PFSK-1 (cell line): ENCODE measurements at regions not wholly inside any gene's neighbourhood (a gene's known extent, or its start where the extent isn't known, plus 50 kb on each side); places are given as distances from the start of the nearest gene placed in this dataset.

Source experiments
- FOXP2 ChIP-seq: optimal IDR thresholded peaks from 2 replicates; pipeline ENCODE3; 2011; ENCODE audit warnings: borderline replicate concordance, control low read depth, inconsistent platforms; ENCODE audit not compliant: insufficient read depth; ENCODE audit errors: extremely low read length, extremely low read depth
- POLR2AphosphoS5 ChIP-seq: IDR thresholded peaks from 2 replicates; pipeline ENCODE4 v1.6.1; 2012; ENCODE audit warnings: low read depth, mild to moderate bottlenecking, control low read depth, low read length, moderate library complexity
- SIN3A ChIP-seq: IDR thresholded peaks from 2 replicates; pipeline ENCODE4 v1.6.1; 2012; ENCODE audit warnings: mild to moderate bottlenecking, low read length, moderate library complexity, borderline replicate concordance; ENCODE audit not compliant: insufficient read depth
- TAF1 ChIP-seq: IDR thresholded peaks from 2 replicates; pipeline ENCODE4 v1.6.1; 2012; ENCODE audit warnings: low read length, control low read depth, borderline replicate concordance; ENCODE audit not compliant: insufficient read depth
- TF ChIP-seq, protein P1 (sequence below), 2 experiments: IDR thresholded peaks; 2 replicates each; pipeline versions ENCODE4 v1.6.1 to v1.8.0; 2011 to 2012; ENCODE audit warnings: low read depth in 2 of 2, low read length in 2 of 2, control low read depth in 1 of 2, inconsistent platforms in 1 of 2, mild to moderate bottlenecking in 1 of 2, moderate library complexity in 1 of 2; ENCODE audit not compliant: insufficient read depth in 1 of 2

DNA sequence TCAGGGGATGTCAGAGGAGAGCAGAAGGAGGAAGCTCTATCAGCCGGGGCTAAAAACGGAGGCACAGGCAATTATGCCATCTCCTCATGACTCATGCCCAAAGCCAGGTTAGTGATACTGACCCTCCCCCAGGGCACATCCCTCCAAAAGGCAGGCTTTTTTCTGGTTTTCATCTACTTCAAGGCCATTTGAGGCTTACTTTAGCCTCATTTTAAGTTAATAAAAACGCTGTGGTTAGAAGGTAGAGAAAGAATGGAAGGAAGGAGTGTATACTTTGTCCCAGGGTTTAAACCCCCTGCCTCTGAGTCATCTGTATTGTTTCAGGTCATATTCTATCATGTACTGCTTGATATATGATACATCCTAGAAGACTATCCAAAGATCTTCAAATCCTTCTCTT is 89.7 kb upstream of the NDP start:
- no peak for TF ChIP-seq FOXP2
- TF ChIP-seq POLR2AphosphoS5 = no peak
- no peak for TF ChIP-seq TAF1
- TF ChIP-seq, protein P1, sequence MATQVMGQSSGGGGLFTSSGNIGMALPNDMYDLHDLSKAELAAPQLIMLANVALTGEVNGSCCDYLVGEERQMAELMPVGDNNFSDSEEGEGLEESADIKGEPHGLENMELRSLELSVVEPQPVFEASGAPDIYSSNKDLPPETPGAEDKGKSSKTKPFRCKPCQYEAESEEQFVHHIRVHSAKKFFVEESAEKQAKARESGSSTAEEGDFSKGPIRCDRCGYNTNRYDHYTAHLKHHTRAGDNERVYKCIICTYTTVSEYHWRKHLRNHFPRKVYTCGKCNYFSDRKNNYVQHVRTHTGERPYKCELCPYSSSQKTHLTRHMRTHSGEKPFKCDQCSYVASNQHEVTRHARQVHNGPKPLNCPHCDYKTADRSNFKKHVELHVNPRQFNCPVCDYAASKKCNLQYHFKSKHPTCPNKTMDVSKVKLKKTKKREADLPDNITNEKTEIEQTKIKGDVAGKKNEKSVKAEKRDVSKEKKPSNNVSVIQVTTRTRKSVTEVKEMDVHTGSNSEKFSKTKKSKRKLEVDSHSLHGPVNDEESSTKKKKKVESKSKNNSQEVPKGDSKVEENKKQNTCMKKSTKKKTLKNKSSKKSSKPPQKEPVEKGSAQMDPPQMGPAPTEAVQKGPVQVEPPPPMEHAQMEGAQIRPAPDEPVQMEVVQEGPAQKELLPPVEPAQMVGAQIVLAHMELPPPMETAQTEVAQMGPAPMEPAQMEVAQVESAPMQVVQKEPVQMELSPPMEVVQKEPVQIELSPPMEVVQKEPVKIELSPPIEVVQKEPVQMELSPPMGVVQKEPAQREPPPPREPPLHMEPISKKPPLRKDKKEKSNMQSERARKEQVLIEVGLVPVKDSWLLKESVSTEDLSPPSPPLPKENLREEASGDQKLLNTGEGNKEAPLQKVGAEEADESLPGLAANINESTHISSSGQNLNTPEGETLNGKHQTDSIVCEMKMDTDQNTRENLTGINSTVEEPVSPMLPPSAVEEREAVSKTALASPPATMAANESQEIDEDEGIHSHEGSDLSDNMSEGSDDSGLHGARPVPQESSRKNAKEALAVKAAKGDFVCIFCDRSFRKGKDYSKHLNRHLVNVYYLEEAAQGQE (IDR thresholded peaks at IDR 0.05; ENCODE audit: insufficient read depth in 1 of 2, low read depth in 2 of 2, low read length in 2 of 2) = no peak
- TF ChIP-seq SIN3A = no peak
